GM20431 (cell line): ENCODE measurements at regions not wholly inside any gene's neighbourhood (a gene's known extent, or its start where the extent isn't known, plus 50 kb on each side); places are given as distances from the start of the nearest gene placed in this dataset.

Source experiments
- in situ Hi-C: fragments of 300-500 bp; cut with MseI, MboI; formaldehyde crosslinking; loops from one replicate; pipeline ENCODE4 v1.15.0; 2020; ENCODE audit warnings: low sequenced_read_pairs; ENCODE audit not compliant: unreplicated experiment

GRCh38 chr3:59654123-59654479 lies 604.3 kb upstream of the CFAP20DC start:
- in situ Hi-C loops = no loop called here

- in situ Hi-C loops = no loop called here
These were observed 603.7 kb upstream of the CFAP20DC start for GRCh38 chr3:59653405-59654122.

GRCh38 chr3:59644479-59645402 lies 594.9 kb upstream of the CFAP20DC start:
- in situ Hi-C loops = no loop called here

GRCh38 chr3:59641169-59641899 lies 591.5 kb upstream of the CFAP20DC start:
- in situ Hi-C loops = no loop called here

- in situ Hi-C loops = no loop called here
These were observed 583.1 kb upstream of the CFAP20DC start for GRCh38 chr3:59632760-59633573.

- in situ Hi-C loops = no loop called here
These were observed 581.7 kb upstream of the CFAP20DC start for GRCh38 chr3:59631482-59631881.

DNA sequence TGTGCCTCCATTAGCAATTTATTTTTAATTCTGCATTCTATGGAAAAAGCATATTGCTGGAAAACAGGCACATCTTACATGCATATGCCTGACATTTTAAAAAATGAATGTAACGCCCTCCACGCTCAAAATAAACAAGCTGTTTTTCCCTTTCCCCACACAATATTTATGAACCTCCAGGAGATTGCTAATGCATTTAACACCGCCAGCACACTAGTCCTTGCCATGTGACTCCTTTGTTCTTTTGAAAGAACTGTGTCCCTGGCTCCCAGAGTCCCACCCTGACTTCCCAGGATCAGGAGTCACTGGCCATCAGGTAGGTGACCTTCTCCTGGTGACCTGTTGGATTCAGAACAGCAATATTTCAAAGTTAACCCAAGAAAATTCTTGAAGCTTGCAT lies 571.2 kb upstream of the CFAP20DC start:
- in situ Hi-C loops = no loop called here

GRCh38 chr3:59620325-59620724 lies 570.5 kb upstream of the CFAP20DC start:
- in situ Hi-C loops = no loop called here

DNA sequence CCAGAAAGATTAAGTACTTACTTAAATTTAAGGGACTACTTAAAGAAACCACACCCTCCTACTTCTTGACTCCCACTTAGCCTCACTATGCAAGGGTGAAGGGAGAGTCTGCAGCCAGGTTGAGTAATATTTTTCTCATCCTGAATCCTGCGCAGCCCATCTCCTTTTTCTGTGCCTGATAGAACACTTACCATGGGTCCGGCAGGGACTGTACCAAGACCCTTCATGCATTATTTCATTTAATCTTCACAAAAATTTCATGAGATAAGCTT lies 562.6 kb upstream of the CFAP20DC start:
- in situ Hi-C loops = no loop called here

GRCh38 chr3:59611649-59612443 lies 562.0 kb upstream of the CFAP20DC start:
- in situ Hi-C loops = no loop called here

GRCh38 chr3:59609657-59610348 lies 560.0 kb upstream of the CFAP20DC start:
- in situ Hi-C loops = no loop called here

DNA sequence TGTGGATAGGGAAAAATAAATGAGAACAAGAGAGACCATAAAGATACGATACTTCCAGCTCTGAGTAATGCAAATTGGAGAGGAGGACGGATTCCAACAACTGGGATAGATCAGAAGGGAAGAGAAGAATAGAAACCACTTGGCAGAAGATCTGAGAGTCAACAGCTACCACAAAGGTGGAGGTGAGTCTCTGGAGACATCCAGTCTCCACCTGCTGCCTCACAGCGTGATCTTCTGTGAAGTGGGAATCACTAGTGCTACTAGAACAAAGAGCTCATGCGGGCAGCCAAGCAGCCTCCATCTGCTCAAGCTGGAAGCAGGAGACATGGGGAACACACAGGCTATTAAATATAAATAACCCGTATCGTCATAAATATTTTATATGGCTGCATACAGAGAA lies 558.5 kb upstream of the CFAP20DC start:
- in situ Hi-C loops = no loop called here

- in situ Hi-C loops = no loop called here
These were observed 557.8 kb upstream of the CFAP20DC start for GRCh38 chr3:59607656-59608055.

DNA sequence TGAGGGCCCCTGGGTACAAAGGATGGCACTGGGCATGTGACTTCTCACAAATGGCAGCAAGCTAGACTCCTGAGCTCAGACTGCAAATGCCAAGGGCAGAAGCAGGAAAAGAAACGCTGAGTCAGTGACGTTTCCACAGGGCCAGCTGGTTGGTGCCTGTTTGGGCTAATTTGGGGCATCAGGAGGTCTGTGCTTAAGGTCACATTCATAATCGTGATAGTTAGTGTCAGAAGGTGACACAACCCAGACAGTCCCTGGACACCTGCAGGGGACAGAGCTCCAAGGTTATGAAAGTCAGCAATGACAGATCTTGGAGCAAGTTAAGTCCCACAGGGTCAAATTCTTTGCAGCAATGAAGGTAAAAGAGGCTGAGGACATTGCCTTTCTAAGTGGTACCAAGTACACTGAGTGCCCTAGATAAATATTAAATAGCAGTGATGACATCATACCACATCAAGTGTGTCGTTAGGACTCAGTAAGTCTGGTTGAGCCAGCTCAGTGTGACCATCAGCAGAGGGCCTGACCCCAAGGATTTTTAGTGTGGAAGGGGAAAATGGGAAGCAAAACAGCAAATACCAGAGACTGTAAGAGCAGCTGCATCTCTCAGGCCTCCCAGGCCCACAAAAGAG lies 556.9 kb upstream of the CFAP20DC start:
- in situ Hi-C loops = no loop called here

- in situ Hi-C loops = no loop called here
These were observed 556.2 kb upstream of the CFAP20DC start for GRCh38 chr3:59605944-59606534.

GRCh38 chr3:59605318-59605717 lies 555.5 kb upstream of the CFAP20DC start:
- in situ Hi-C loops = no loop called here

DNA sequence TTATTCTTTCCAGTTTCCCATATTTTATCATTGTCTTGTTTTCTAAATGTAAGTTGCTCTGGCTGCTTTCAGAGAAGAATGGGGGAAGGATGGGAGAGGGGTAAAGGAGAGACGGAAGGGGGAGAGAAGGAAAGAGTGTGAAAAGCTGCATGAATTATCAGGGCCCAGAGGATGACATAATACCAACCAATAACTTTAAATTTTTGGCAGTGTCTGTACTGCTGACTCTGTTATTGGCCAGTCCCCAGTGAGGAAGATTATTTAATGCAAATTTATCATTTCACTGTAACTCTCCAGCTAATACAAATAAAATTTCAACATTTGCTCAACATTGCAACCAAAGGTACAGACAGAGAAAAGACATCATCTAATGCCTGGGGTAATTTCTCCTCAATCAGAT lies 551.7 kb upstream of the CFAP20DC start:
- in situ Hi-C loops = no loop called here

DNA sequence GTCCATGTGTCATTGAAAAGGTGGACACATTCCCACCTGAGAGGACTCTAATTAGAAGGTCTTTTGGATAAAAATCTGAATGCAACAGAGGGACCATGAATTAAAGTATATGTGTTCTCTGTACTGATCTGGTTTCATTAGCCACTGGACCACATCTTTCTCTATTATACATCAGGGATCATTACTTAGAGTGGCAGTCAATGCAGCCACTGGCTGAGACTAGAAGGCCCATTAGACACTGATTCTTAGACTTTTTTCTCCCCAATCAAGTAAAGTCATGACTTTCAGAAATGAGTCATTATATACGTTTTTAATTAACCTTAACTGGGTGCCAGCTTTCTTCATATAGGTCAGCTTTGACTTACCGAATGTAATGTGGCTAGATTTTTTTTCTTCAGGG lies 550.8 kb upstream of the CFAP20DC start:
- in situ Hi-C loops = no loop called here
